Transverse colon (tissue), 4 donors: ENCODE measurements at regions not wholly inside any gene's neighbourhood (a gene's known extent, or its start where the extent isn't known, plus 50 kb on each side); places are given as distances from the start of the nearest gene placed in this dataset.

Experiments
- CTCF ChIP-seq, 5 experiments: fragments of 200-600 bp in 3 of 5; fragments of 450-650 bp in 2 of 5; sonication (generic) in 3 of 5; IDR thresholded peaks; 1 replicate in 2 of 5; 2 replicates in 3 of 5; pipeline ENCODE4 v1.5.1; 2016 to 2017; ENCODE audit warnings: antibody characterized with exemption in 5 of 5, inconsistent platforms in 3 of 5, mild to moderate bottlenecking in 2 of 5, moderate library complexity in 1 of 5
- POLR2AphosphoS5 ChIP-seq, 3 donors: sonication (generic); formaldehyde crosslinking; IDR thresholded peaks; one replicate each; pipeline ENCODE4 v1.6.1; 2016; ENCODE audit warnings: antibody characterized with exemption in 3 of 3

- no peak for TF ChIP-seq CTCF (IDR thresholded peaks at IDR 0.05)
- TF ChIP-seq POLR2AphosphoS5 (IDR thresholded peaks at IDR 0.05), result no peak
These were observed 149.4 kb upstream of the FBXL7 start for GRCh38 chr5:15350614-15351013.
